SK-MEL-5 (cell line): ENCODE measurements at regions not wholly inside any gene's neighbourhood (a gene's known extent, or its start where the extent isn't known, plus 50 kb on each side); places are given as distances from the start of the nearest gene placed in this dataset.
A peak's percentile ranks its signal among the peaks of the same experiment; 100 is the strongest.
"Not testable (repeated sequence)": the region's sequence is repeated elsewhere in the genome, so short reads cannot be mapped to it uniquely, and the experiment has no call there.

Source experiments
- DNase-seq: peaks from one replicate; pipeline ENCODE4 v3.0.0-alpha.2; 2016; ENCODE audit warnings: low read depth, low spot score
- in situ Hi-C: cut with HindIII; loops from 2 replicates; pipeline ENCODE4 v1.10.0; 2016; ENCODE audit warnings: low sequenced_read_pairs, high pct_unique_total_duplicates, low pct_unique_long_range_greater_than_20kb

DNA sequence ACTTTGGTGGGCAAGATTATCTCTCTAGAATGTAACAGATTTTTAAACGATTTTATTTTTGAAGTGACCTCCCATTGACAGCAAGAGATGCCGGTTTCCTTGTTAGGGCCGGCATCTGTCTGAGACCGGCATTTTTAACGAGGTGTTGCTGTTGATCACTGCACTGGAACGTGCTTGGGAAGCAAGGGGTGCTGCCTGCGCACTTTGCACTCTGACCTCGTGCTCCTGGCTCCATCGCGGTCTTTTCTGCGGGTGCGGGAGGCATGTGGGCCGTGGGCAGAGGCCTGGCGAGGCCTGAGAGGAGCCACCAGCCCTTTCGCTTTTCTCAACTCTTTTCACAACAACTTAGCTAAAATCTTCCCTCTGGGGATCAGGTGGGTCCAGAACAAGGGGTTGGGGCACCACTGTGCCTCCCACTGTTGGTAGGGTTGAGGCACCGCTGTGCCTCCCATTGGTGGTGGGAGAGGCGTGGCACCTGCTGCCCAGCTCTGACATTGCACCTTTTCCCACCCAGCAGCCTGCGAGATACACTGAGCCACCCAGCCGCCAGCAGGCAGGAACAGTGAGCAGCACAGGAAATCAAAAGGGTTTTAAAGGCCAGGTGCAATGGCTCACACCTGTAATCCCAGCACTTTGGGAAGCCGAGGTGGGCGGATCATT is 209.5 kb downstream of the LAT start:
- DNase-seq, in situ Hi-C loops: not testable (repeated sequence)

- in situ Hi-C loops, DNase-seq: not testable (repeated sequence)
Measured at GRCh38 chr16:29193634-29194033, 208.8 kb downstream of the LAT start.

- in situ Hi-C loops, DNase-seq: not testable (repeated sequence)
Measured at GRCh38 chr16:29193248-29193574, 208.4 kb downstream of the LAT start.

DNA sequence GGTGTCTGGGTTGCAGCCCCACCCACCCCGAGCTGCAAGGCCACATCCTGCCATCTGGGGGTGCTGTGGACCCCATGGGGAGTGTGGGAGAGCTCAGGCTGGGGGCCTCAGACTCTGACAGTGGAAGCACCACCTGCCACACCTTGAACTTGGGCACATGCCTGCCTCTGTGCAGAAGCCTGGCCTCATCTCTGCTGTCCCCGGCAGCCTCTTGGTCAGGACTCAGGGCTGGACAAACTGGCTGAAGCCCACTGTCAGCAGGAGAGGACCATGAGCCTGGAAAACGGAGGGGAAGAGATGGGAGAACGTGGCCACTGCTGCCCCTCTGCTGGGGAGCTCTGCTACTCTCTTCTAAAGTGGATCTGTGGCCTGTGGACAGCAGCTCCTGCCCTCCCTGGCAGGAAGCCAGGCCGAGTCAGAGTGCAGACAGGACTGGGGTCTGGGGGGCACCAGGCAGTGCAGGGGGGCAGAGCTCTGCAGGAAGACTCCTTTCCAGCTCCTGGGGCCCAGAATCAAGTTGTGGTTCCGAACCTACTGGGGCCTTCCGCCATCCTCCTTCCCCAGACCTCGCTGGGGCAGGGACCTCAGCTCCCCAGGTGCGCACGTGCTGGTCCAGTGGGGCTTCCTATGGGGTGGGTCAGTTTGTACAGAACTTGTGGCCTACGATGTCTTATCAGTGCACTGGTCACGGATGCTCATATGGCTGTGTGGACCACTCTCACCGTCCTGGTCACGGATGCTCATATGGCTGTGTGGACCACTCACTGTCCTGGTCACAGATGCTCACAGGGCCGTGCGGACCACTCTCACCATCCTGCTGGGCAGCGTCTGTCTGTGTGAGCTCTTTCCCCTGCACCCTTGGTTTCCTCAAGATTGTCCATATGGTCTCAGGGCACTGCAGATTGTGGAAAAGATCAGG is 207.7 kb downstream of the LAT start:
- peak; percentile 4 for DNase-seq
- in situ Hi-C loops = no loop called here

GRCh38 chr16:29191636-29192180 is 206.9 kb downstream of the LAT start:
- in situ Hi-C loops, DNase-seq: not testable (repeated sequence)

- DNase-seq, in situ Hi-C loops: not testable (repeated sequence)
Measured at GRCh38 chr16:29190553-29191431, 205.9 kb downstream of the LAT start.

DNA sequence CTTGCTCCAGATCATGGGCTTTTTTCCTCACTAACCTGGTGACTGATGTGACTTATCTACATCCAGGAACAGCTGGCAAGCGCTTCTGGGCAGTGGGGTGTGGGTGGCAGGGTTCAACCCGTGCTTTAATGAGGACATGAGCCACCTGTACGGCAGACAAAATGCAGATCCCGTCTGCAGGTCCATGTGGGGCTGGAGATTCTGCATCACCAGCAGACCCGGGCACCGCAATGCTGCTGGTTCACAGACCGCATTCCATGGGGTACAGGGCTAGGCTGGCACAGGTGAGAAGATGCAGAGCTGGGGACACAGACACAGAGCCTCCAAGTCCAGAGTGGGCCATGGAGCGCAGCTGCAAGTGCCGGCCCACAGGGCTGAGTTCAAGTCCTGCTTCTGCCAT is 204.0 kb downstream of the LAT start:
- DNase-seq, in situ Hi-C loops: not testable (repeated sequence)

GRCh38 chr16:29186306-29187220 is 201.7 kb downstream of the LAT start:
- in situ Hi-C loops, DNase-seq: not testable (repeated sequence)

GRCh38 chr16:29185872-29186271 is 201.0 kb downstream of the LAT start:
- DNase-seq, in situ Hi-C loops: not testable (repeated sequence)

GRCh38 chr16:29184738-29185438 is 200.0 kb downstream of the LAT start:
- DNase-seq, in situ Hi-C loops: not testable (repeated sequence)

- DNase-seq, in situ Hi-C loops: not testable (repeated sequence)
Measured at GRCh38 chr16:29182940-29183868, 198.4 kb downstream of the LAT start.

DNA sequence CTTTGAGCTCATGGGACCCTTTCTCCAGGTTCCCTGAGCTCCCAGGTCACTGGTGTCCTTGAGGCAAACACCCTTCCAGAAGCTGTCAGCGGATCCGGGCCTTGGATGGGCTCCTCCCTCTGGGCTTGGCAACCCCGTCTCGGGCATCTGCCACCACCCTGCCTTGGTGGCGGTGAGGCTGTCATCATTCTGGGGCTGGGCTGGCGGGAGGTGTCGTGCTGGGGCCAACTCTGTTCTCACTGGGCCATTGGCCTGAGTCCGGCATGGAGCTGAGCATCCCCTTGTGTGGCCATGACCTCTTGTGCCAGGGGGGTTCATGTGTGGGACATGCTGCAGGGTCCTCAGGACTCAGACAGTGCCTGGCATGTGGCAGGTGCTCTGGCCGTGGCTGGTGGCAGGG is 197.6 kb downstream of the LAT start:
- in situ Hi-C loops = no loop called here
- no peak for DNase-seq

DNA sequence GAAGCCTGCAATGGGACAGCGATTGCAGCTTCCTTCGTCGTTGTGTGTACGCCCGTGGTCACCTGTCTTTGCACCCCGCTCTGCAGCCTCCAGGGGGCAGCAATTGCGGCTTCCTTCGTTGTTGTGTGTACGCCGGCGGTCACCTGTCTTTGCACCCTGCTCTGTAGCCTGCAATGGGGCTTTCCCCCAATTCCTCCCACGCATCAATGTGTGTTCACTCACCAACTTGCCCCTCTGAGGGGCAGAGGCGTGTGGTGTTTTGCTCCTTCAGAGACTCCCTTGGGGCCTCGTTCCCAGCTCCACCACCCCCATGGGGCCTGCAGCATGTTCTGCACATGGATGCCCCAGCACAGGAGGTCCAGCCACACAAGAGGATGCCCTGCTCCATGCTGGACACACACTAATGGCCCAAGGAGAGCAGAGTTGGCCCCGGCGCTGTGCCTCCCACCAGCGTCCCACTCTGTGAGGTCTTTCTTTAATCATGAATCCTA is 197.1 kb downstream of the LAT start:
- DNase-seq, in situ Hi-C loops: not testable (repeated sequence)

DNA sequence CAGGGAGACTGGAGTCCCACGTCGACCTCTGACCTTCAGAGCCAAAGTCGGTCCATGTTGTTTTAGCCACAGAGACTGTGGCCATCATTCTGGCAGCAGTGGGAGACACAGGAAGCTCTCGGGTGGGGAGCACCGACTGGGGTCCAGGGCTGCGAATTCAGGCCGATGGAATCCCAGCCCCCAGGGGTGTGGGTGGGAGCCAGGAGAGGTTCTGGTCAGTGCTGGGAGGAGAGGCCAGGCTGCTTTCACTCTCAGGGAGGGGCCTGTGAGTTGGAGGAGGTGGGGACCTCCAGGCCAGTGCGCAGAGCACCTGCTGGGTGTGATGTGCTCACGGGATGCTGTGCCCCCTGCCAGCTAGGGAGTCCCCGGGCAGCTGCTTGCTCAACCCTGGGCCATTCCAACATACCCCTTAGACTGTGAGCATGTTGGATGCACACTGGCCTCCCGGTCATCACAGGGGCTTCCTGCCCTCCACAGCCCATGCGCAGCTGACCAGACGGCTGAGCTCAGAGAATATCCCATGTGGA is 196.5 kb downstream of the LAT start:
- in situ Hi-C loops, DNase-seq: not testable (repeated sequence)

DNA sequence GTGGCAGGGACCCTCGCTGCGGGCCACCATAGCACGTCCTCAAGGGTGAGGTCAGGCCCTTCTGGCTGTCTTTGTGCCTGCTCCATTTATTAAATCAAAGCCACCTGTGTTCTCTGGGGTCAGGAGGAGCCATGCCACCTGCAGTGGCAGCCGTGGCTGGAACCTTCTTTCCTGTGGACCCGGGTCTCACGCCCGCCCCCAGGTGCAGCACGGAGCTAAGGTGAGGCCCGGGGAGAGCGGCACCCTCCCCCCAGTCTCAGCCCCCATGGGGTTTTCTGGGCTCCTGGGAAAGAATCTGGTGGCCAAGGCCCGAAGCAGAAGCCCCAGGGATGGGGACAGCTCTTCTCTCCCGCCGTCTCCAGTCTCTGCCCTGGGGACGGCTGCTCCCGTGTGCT is 195.4 kb downstream of the LAT start:
- in situ Hi-C loops, DNase-seq: not testable (repeated sequence)
